Fibroblast of lung (primary cell): ENCODE measurements at regions not wholly inside any gene's neighbourhood (a gene's known extent, or its start where the extent isn't known, plus 50 kb on each side); places are given as distances from the start of the nearest gene placed in this dataset.

Experiments
- CTCF ChIP-seq, 2 donors: IDR thresholded peaks in 1 of 2; conservative IDR thresholded peaks in 1 of 2; 1 replicate in 1 of 2; 2 replicates in 1 of 2; pipeline ENCODE4 v1.5.1; 2011 to 2012; ENCODE audit warnings: low read length in 2 of 2, control low read depth in 1 of 2, inconsistent platforms in 1 of 2, low read depth in 1 of 2, mild to moderate bottlenecking in 1 of 2
- EZH2 ChIP-seq: IDR thresholded peaks from 2 replicates; pipeline ENCODE4 v1.5.1; 2012; ENCODE audit warnings: low read length, control low read depth, mild to moderate bottlenecking; ENCODE audit errors: missing control alignments

DNA sequence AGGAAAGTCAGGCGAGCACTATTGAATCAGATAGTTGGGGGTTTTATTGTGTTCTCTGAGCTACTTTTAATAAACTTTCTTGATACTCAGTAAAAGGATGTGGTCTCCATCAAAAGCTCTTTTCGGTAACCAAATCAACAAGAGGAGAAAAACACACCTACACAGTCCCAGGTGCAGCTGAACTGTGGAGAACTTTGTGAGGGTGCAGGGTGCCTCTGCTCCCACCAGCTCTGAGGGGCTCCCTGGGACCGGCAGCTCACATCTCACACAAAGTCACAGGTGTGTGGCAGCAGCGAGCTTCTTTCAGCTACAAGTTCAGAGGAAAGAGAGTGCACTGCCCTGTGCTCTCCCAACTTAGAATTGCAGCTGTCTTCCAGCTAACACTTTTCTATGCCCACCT, 650.4 kb downstream of the RNF144A start:
- TF ChIP-seq CTCF (conservative IDR thresholded peaks at IDR 0.05 in 1 of 2, IDR thresholded peaks at IDR 0.05 in 1 of 2; ENCODE audit: low read depth in 1 of 2, low read length in 2 of 2), result no peak
- no peak for TF ChIP-seq EZH2
